Adrenal gland (tissue), 5 donors: ENCODE measurements at regions not wholly inside any gene's neighbourhood (a gene's known extent, or its start where the extent isn't known, plus 50 kb on each side); places are given as distances from the start of the nearest gene placed in this dataset.

Experiments used
- CTCF ChIP-seq, 6 experiments: fragments of 450-650 bp in 4 of 6; fragments of 200-600 bp in 2 of 6; sonication (generic) in 1 of 6; IDR thresholded peaks; 1 replicate in 5 of 6; 2 replicates in 1 of 6; pipeline versions ENCODE4 v1.5.1 to v1.8.0; 2016 to 2021; ENCODE audit warnings: antibody characterized with exemption in 6 of 6, mild to moderate bottlenecking in 2 of 6, moderate library complexity in 1 of 6
- POLR2A ChIP-seq, 2 donors: fragments of 450-650 bp; IDR thresholded peaks; one replicate each; pipeline ENCODE4 v1.6.1; 2017; ENCODE audit warnings: antibody characterized with exemption in 2 of 2, mild to moderate bottlenecking in 2 of 2, moderate library complexity in 1 of 2
- donor health status: DM: no; HTN: no; CAD: no.

GRCh38 chr2:35538796-35539195, 816.8 kb upstream of the CRIM1 start:
- no peak for TF ChIP-seq CTCF (IDR thresholded peaks at IDR 0.05)
- no peak for TF ChIP-seq POLR2A (IDR thresholded peaks at IDR 0.05)
